Heart left ventricle (tissue), 16 donors: ENCODE measurements at regions not wholly inside any gene's neighbourhood (a gene's known extent, or its start where the extent isn't known, plus 50 kb on each side); places are given as distances from the start of the nearest gene placed in this dataset.

Source experiments
- ATAC-seq, 4 donors: fragments of 200-7000 bp; cut with Tn5 transposase; one replicate each; pipeline ENCODE4 v1.9.1; 2020 to 2022; ENCODE audit warnings: moderate library complexity in 4 of 4, mild to moderate bottlenecking in 3 of 4, moderate number of reproducible peaks in 1 of 4
- DNase-seq, 5 donors: peaks; one replicate each; pipeline ENCODE4 v3.0.0-alpha.2; 2020
- H3K27ac ChIP-seq, 12 donors: fragments of 200-600 bp; sonication (generic) in 4 of 12; one replicate each; pipeline versions ENCODE4 v1.5.0 to v1.8.0; 2016 to 2022; ENCODE audit warnings: mild to moderate bottlenecking in 2 of 12
- H3K27me3 ChIP-seq, 9 donors: fragments of 200-600 bp; sonication (generic) in 2 of 9; one replicate each; pipeline versions ENCODE4 v1.5.1 to v1.8.0; 2016 to 2022; ENCODE audit warnings: mild to moderate bottlenecking in 3 of 9
- H3K36me3 ChIP-seq, 9 donors: fragments of 200-600 bp; sonication (generic) in 2 of 9; one replicate each; pipeline versions ENCODE4 v1.5.0 to v1.8.0; 2018 to 2022; ENCODE audit warnings: mild to moderate bottlenecking in 2 of 9
- H3K4me1 ChIP-seq, 12 donors: fragments of 200-600 bp; sonication (generic) in 4 of 12; one replicate each; pipeline versions ENCODE4 v1.5.0 to v1.8.0; 2016 to 2022; ENCODE audit warnings: mild to moderate bottlenecking in 3 of 12
- H3K4me3 ChIP-seq, 12 donors: fragments of 200-600 bp; sonication (generic) in 4 of 12; one replicate each; pipeline versions ENCODE4 v1.5.0 to v1.8.0; 2017 to 2022; ENCODE audit warnings: mild to moderate bottlenecking in 9 of 12, moderate library complexity in 4 of 12
- H3K9me3 ChIP-seq, 12 donors: fragments of 200-600 bp; sonication (generic) in 4 of 12; one replicate each; pipeline versions ENCODE4 v1.5.0 to v1.8.0; 2016 to 2022; ENCODE audit warnings: mild to moderate bottlenecking in 1 of 12
- CTCF ChIP-seq, 12 donors: fragments of 200-600 bp; sonication (generic) in 4 of 12; IDR thresholded peaks; one replicate each; pipeline versions ENCODE4 v1.5.0 to v1.8.0; 2018 to 2022; ENCODE audit warnings: antibody characterized with exemption in 12 of 12, mild to moderate bottlenecking in 5 of 12
- POLR2A ChIP-seq, 2 donors: fragments of 450-650 bp; IDR thresholded peaks; one replicate each; pipeline ENCODE4 v1.6.1; 2017; ENCODE audit warnings: antibody characterized with exemption in 2 of 2, mild to moderate bottlenecking in 2 of 2, moderate library complexity in 2 of 2
- WGBS, 4 donors: extraction: QIAGEN DNeasy Blood & Tissue Kit in 2 of 4; methylation state at CpG; one replicate each; pipeline versions ENCODE4 v1.1.5 to v1.1.7; 2013 to 2018; 5-methylcytosine and 5-hydroxymethylcytosine counted together
- intact Hi-C, 10 donors: fragments of 100-400 bp; cut with DNase I; formaldehyde crosslinking; loops; one replicate each; pipeline versions ENCODE4 v1.11.1 to v1.14.2; 2022
- donor health status: ischemic (EF 13 %, LVEDD 7.1; RV severe dilation, severe dysfunction).
- donor health status: healthy with polysubstance abuse.
- donor health status: DM: no; HTN: yes; CAD: no.
- donor health status: DM: no; HTN: no; CAD: no.
- donor health status: ischemic (EF 25% LVEDD 6.9; RV normal size, moderate dysfunction).
- donor health status: ischemic (EF 25% LVEDD 5.7; RV mildly dilated, moderate dysfunction).
- donor health status: healthy.
- donor health status: DM: yes; HTN: yes; CAD: no.
- donor health status: ischemic (EF 35%, LVEDD 5.7; RV mildly dilated, moderate dysfunction).
- donor health status: nonischemic (EF 11% LVEDD 7.7; RV severe dilation, severe dysfunction).
- donor health status: DM: yes; HTN: yes; CAD: no.
- donor health status: PGD.
- donor health status: ischemic (EF 29% LVEDD 5.4; RV normal size, mild dysfunction).
- donor health status: nonischemic (EF 23%, LVEDD 6.1; RV moderate dilation, normal function).

- Histone ChIP-seq H3K4me3 (no peak overlapping the region), H3K4me1 (no peaks in the 10 kb centered on the region), H3K27ac (no peak overlapping the region), H3K9me3 (no peaks in the 10 kb centered on the region), H3K27me3 (no peaks in the 10 kb centered on the region), H3K36me3 (no peaks in the 10 kb centered on the region)
- no peak for ATAC-seq
- WGBS, 4 donors = 53 to 61% (median 58%) methylated on average over 14 to 15 of the region's 15 CpGs
- intact Hi-C loops = no loop called here
- TF ChIP-seq POLR2A (IDR thresholded peaks at IDR 0.05) = no peak
- no peak for TF ChIP-seq CTCF (IDR thresholded peaks at IDR 0.05)
- no peak for DNase-seq
Observed at GRCh38 chr19:13666165-13666564, 98.2 kb upstream of the MRI1 start.

DNA sequence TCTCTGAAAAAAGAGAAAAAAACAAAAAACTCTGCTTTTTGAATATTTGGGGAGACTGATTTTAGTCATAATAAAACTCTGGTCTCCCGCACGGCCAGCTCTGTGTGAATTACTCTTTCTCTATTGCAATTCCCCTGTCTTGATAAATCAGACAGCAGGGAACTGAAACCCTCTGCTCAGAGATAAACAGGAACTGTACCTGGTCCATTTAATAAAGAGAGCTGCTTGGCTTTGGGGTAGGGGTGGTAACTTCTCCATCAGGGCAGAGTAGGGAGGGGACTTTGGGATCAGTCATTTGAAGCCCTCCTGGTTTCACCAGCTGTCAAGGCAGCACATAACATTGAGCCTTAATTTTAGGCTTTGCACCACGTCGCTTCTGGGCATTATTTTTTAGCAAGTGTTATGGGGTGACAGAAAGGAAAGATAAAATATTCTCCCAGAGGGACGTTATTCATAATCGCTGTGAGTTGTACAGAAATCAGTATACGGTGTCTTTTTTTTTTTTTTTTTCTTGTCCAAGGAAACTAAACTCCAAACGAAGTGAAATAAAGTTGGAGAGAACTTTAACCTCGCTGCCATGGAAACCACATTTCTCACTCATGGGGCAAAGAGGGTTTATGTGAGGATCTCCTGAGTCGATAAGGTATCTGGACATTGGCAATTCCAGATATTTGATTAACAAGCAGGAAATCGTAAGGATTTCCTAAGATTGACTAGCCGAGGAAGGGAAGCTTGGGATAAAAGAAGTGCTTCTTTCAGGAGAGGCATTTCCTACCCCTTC, 99.0 kb upstream of the MRI1 start:
- H3K27me3 ChIP-seq = no peaks in the 10 kb centered on the region
- 72 to 74% (median 73%) methylated on average over 12 of the region's 12 CpGs for WGBS, 4 donors
- DNase-seq (no peak), ATAC-seq (no peak)
- H3K27ac ChIP-seq = no peak overlapping the region
- H3K9me3 ChIP-seq = no peaks in the 10 kb centered on the region
- H3K36me3 ChIP-seq = no peaks in the 10 kb centered on the region
- intact Hi-C loops = no loop called here
- H3K4me3 ChIP-seq = no peak overlapping the region
- H3K4me1 ChIP-seq = no peaks in the 10 kb centered on the region
- TF ChIP-seq POLR2A (IDR thresholded peaks at IDR 0.05) (no peak), CTCF (IDR thresholded peaks at IDR 0.05) (no peak)

DNA sequence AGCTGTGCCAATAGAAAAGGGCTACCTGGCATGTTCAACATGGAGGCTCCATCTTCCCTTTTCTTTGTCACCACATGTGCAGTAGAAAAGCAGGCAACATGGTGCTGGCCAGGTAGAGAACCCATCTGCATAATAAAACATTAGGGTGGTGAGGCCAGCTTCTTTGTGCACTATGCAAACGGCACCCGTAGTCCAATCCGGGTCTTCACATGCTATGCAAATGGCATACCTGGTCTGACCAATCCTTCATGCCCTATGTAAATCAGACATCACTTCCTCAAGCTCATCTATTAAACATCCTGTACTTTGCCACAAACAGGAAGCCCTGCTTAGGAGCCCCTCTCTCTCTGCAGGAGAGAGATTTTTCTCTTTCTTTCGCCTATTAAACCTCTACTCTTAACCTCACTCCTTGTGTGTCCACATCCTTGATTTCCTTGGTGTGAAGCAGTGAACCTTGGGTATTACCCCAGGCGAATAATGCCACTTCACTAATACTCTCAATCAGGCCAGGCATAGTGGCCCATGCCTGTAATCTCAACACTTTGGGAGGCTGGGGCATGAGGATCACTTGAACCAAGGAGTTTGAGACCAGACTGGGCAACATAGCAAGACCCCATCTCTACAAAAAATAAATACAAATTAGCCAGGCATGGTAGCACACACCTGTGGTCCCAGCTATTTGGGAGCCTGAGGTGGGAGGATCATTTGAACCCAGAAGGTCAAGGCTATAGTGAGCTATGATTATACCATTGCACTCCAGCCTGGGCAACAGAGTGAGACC, 111.3 kb upstream of the MRI1 start:
- TF ChIP-seq CTCF (IDR thresholded peaks at IDR 0.05) (no peak), POLR2A (IDR thresholded peaks at IDR 0.05) (no peak)
- 78 to 82% (median 80%) methylated on average over 5 of the region's 5 CpGs for WGBS, 4 donors
- no peak for DNase-seq

GRCh38 chr19:13646758-13647157, 117.6 kb upstream of the MRI1 start:
- no peaks in the 10 kb centered on the region for H3K36me3 ChIP-seq
- no peaks in the 10 kb centered on the region for H3K27me3 ChIP-seq
- 69 to 71% (median 70%) methylated on average over 7 of the region's 7 CpGs for WGBS, 4 donors
- H3K9me3 ChIP-seq = peaks cover 0 to 3% (median 0%) of the 10 kb centered on the region in 12 donors
- ATAC-seq = no peak
- H3K4me3 ChIP-seq = no peak overlapping the region
- H3K4me1 ChIP-seq = no peaks in the 10 kb centered on the region
- no peak for TF ChIP-seq CTCF (IDR thresholded peaks at IDR 0.05)
- TF ChIP-seq POLR2A (IDR thresholded peaks at IDR 0.05) = no peak
- no peak overlapping the region for H3K27ac ChIP-seq
- DNase-seq = no peak
- intact Hi-C loops = no loop called here

More for the DNA sequence above, 111.3 kb upstream of the MRI1 start:
- no peak for ATAC-seq
- Histone ChIP-seq H3K27me3 (peaks cover 0 to 14% (median 0%) of the 10 kb centered on the region in 9 donors), H3K4me1 (no peaks in the 10 kb centered on the region), H3K4me3 (no peak overlapping the region), H3K36me3 (no peaks in the 10 kb centered on the region), H3K27ac (no peak overlapping the region), H3K9me3 (peaks cover 0 to 3% (median 0%) of the 10 kb centered on the region in 12 donors)
- intact Hi-C loops = no loop called here
